ENCODE measurements at regions not wholly inside any gene's neighbourhood (a gene's known extent, or its start where the extent isn't known, plus 50 kb on each side); places are given as distances from the start of the nearest gene placed in this dataset.

- H3K36me3 ChIP-seq (ENCODE audit: low read depth, missing control alignments): no peaks in the 10 kb centered on the region
- H3K4me3 ChIP-seq: no peak overlapping the region
- TF ChIP-seq, protein P1, sequence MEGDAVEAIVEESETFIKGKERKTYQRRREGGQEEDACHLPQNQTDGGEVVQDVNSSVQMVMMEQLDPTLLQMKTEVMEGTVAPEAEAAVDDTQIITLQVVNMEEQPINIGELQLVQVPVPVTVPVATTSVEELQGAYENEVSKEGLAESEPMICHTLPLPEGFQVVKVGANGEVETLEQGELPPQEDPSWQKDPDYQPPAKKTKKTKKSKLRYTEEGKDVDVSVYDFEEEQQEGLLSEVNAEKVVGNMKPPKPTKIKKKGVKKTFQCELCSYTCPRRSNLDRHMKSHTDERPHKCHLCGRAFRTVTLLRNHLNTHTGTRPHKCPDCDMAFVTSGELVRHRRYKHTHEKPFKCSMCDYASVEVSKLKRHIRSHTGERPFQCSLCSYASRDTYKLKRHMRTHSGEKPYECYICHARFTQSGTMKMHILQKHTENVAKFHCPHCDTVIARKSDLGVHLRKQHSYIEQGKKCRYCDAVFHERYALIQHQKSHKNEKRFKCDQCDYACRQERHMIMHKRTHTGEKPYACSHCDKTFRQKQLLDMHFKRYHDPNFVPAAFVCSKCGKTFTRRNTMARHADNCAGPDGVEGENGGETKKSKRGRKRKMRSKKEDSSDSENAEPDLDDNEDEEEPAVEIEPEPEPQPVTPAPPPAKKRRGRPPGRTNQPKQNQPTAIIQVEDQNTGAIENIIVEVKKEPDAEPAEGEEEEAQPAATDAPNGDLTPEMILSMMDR (IDR thresholded peaks at IDR 0.05): no peak
- no peak for TF ChIP-seq POLR2A (IDR thresholded peaks at IDR 0.05)
- no peaks in the 10 kb centered on the region for H3K4me1 ChIP-seq
- H3K27me3 ChIP-seq: no peaks in the 10 kb centered on the region
- no peak overlapping the region for H3K27ac ChIP-seq
- no peak for DNase-seq
- WGBS, 2 donors: 69% methylated on average over 1 of the region's 1 CpG
- intact Hi-C loops (cut with DNase I; ENCODE audit: low total_unique reads): no loop called here
- no peaks in the 10 kb centered on the region for H3K9me3 ChIP-seq
These were observed 296.9 kb upstream of the CYRIA start for GRCh38 chr2:16962505-16962904.

DNA sequence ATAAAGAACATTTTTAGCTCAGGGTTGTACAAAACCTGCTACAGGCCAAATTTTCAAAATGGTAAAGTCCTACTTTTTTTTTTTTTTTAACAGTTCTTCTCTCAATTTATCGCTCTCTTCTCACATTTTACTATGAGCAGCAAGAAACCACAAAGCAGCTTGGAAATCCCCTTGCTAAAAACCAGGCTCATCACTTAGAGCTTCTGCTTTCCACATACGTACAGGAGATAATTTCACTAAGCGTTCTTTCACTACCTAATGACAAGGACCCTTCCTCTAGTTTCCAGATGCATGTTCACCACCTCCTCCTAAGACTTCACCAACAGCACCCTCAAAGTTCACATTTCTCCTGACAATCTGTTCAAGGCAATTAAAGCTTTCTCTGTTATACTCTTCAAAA lies 294.9 kb upstream of the CYRIA start:
- no peak overlapping the region for H3K4me3 ChIP-seq
- no peaks in the 10 kb centered on the region for H3K27me3 ChIP-seq
- intact Hi-C loops (cut with DNase I; ENCODE audit: low total_unique reads): no loop called here
- DNase-seq: no peak
- TF ChIP-seq, protein P1 (IDR thresholded peaks at IDR 0.05): no peak
- no peak for TF ChIP-seq POLR2A (IDR thresholded peaks at IDR 0.05)
- H3K27ac ChIP-seq: no peak overlapping the region
- no peaks in the 10 kb centered on the region for H3K4me1 ChIP-seq
- H3K36me3 ChIP-seq (ENCODE audit: low read depth, missing control alignments): no peaks in the 10 kb centered on the region
- WGBS, 2 donors: 93 to 94% methylated on average over 3 of the region's 3 CpGs
- no peaks in the 10 kb centered on the region for H3K9me3 ChIP-seq

GRCh38 chr2:16958266-16958665 lies 292.6 kb upstream of the CYRIA start:
- H3K9me3 ChIP-seq: no peaks in the 10 kb centered on the region
- H3K4me1 ChIP-seq: no peaks in the 10 kb centered on the region
- intact Hi-C loops (cut with DNase I; ENCODE audit: low total_unique reads): no loop called here
- TF ChIP-seq, protein P1 (IDR thresholded peaks at IDR 0.05): no peak
- no peak for TF ChIP-seq POLR2A (IDR thresholded peaks at IDR 0.05)
- no peak for DNase-seq
- H3K27ac ChIP-seq: no peak overlapping the region
- H3K27me3 ChIP-seq: no peaks in the 10 kb centered on the region
- 73 to 75% methylated on average over 4 of the region's 4 CpGs for WGBS, 2 donors
- no peak overlapping the region for H3K4me3 ChIP-seq
- no peaks in the 10 kb centered on the region for H3K36me3 ChIP-seq (ENCODE audit: low read depth, missing control alignments)

DNA sequence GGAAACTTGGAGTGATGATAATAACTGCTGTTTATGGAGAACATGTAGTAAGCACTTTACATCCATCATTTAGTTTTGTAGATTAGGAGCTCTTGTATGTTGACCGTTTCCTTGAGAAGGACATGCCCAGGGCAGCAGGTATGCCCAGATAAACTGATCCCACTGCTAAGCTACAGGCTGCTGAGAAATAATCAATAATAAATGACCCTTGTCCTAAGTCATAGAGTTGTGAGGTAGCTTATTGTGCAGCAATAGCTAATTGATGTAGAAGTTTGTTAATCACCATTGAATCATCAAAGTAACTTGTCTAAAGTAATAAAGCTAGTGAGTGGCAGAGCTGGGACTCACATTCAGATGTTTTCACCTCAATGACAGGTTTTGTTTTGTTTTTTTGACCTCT lies 287.2 kb upstream of the CYRIA start:
- no peaks in the 10 kb centered on the region for H3K9me3 ChIP-seq
- H3K4me3 ChIP-seq: no peak overlapping the region
- H3K27ac ChIP-seq: no peak overlapping the region
- no peak for DNase-seq
- no peaks in the 10 kb centered on the region for H3K36me3 ChIP-seq (ENCODE audit: low read depth, missing control alignments)
- WGBS, 2 donors: 87 to 96% methylated on average over 1 of the region's 1 CpG
- H3K27me3 ChIP-seq: no peaks in the 10 kb centered on the region
- intact Hi-C loops (cut with DNase I; ENCODE audit: low total_unique reads): no loop called here
- peaks cover 6% of the 10 kb centered on the region for H3K4me1 ChIP-seq
- TF ChIP-seq POLR2A (IDR thresholded peaks at IDR 0.05): no peak
- TF ChIP-seq, protein P1 (IDR thresholded peaks at IDR 0.05): no peak

DNA sequence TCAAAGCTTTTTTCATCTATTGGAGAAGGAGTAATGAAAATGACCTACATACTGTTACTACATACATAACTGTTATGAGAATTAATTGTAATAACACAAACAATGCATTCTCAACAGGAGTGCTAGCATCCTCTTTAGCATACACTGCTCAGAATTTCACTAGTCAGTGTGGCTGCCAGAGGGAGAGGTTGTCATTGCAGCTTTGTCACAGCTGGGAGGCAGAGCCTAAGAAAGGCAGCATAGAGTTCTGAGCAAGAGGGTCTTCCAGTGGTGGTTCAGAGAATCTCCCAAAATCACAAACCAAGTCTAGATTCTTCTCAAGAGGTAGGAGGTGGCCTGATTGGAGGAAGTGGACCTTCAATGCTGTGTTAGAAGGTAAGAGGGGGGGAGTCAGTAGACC lies 286.7 kb upstream of the CYRIA start:
- intact Hi-C loops (cut with DNase I; ENCODE audit: low total_unique reads): no loop called here
- H3K27ac ChIP-seq: no peak overlapping the region
- H3K9me3 ChIP-seq: no peaks in the 10 kb centered on the region
- no peaks in the 10 kb centered on the region for H3K27me3 ChIP-seq
- DNase-seq: no peak
- peaks cover 6% of the 10 kb centered on the region for H3K4me1 ChIP-seq
- no peak overlapping the region for H3K4me3 ChIP-seq
- TF ChIP-seq, protein P1 (IDR thresholded peaks at IDR 0.05): no peak
- no peak for TF ChIP-seq POLR2A (IDR thresholded peaks at IDR 0.05)
- H3K36me3 ChIP-seq (ENCODE audit: low read depth, missing control alignments): no peaks in the 10 kb centered on the region

All from testis (tissue), 2 donors.